Fibroblast of mammary gland (primary cell): ENCODE measurements at regions not wholly inside any gene's neighbourhood (a gene's known extent, or its start where the extent isn't known, plus 50 kb on each side); places are given as distances from the start of the nearest gene placed in this dataset.

ENCODE experiments used
- DNase-seq: peaks from one replicate; pipeline ENCODE4 v3.0.0-alpha.2; 2010; ENCODE audit warnings: low read depth
- H3K4me3 ChIP-seq: 2 replicates; pipeline ENCODE4 v1.5.1; 2011; ENCODE audit warnings: low read depth, mild to moderate bottlenecking, low read length, moderate library complexity; ENCODE audit not compliant: control insufficient read depth
- TF ChIP-seq, protein P1 (sequence below): conservative IDR thresholded peaks from 2 replicates; pipeline ENCODE4 v1.5.1; 2011; ENCODE audit warnings: low read depth, low read length, inconsistent platforms; ENCODE audit not compliant: control insufficient read depth, insufficient read depth

DNA sequence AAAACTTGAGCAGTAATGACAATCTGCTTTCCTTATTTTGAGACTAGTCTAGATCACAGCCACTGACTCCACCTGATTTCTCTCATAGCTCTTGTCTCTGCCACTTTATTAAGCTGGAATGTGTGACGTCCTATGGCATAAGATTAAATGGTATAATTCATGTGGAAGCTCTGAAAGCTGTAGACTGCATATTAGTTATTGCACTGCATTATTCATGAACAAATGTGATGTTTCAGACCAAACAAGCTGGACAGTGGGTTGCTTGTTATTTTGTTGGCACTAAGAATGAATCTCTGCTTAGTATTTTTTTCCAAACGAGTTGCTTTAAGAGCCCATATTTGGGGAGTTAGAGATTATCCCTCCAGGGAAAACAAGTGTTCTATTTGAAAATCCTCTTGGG is 1218.5 kb downstream of the SUCLG1 start:
- H3K4me3 ChIP-seq, result no peak overlapping the region
- no peak for DNase-seq
- TF ChIP-seq, protein P1, sequence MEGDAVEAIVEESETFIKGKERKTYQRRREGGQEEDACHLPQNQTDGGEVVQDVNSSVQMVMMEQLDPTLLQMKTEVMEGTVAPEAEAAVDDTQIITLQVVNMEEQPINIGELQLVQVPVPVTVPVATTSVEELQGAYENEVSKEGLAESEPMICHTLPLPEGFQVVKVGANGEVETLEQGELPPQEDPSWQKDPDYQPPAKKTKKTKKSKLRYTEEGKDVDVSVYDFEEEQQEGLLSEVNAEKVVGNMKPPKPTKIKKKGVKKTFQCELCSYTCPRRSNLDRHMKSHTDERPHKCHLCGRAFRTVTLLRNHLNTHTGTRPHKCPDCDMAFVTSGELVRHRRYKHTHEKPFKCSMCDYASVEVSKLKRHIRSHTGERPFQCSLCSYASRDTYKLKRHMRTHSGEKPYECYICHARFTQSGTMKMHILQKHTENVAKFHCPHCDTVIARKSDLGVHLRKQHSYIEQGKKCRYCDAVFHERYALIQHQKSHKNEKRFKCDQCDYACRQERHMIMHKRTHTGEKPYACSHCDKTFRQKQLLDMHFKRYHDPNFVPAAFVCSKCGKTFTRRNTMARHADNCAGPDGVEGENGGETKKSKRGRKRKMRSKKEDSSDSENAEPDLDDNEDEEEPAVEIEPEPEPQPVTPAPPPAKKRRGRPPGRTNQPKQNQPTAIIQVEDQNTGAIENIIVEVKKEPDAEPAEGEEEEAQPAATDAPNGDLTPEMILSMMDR, result no peak

DNA sequence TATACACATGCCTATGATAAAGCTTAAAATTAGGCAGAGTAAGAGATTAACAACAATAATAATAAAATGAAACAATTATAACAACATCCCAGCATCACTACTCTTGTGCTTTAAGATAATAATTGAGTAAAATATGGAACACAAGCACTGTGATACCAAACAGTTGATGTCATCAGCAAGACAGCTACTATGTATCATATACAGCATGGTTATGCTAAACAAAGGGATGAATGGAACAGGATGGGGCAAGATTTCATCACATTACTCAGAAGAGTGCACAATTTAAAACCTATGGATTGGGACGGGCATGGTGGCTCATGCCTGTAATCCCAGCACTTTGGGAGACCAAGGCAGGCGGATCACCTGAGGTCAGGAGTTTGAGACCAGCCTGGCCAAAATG is 1221.0 kb downstream of the SUCLG1 start:
- no peak overlapping the region for H3K4me3 ChIP-seq
- DNase-seq, result no peak
- TF ChIP-seq, protein P1, result no peak

DNA sequence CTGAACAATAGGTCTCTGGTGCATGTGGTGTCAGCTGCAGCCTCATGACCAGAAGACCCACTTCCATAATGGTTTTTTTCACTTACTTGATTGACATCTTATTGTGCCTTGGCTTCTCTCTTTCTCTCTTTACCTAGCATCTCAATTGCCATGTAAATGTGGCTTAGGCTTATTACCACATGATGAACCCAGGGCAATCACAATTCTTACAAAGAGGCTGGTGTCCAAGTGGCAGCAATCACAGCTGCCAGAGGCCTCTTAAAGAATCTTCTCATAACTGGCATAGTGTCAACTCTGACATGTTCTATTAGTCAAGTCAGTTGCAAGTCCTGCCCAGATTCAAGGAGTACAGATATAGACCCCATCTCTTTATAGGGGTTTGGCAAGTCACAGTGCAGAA is 1224.8 kb downstream of the SUCLG1 start:
- TF ChIP-seq, protein P1, result no peak
- no peak overlapping the region for H3K4me3 ChIP-seq
- no peak for DNase-seq

DNA sequence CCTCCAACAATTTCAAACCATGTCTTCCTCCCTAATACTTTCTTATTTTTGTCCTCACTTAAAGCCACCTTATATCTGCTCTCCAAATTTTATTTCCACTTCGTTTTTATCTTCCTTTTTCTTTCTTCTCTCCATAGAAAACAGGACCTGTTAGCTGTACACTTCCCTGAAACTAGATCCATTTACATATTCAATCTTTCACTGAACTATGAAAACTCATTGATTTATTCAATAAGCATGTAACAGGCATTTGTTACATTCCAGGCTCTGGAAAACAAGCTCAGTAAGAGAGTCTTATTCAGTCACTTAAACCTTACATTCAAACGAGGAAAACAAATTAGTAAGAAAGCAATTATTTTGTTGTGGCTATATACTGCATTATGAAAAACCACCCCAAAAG is 1225.3 kb downstream of the SUCLG1 start:
- TF ChIP-seq, protein P1, result no peak
- no peak for DNase-seq
- no peak overlapping the region for H3K4me3 ChIP-seq

DNA sequence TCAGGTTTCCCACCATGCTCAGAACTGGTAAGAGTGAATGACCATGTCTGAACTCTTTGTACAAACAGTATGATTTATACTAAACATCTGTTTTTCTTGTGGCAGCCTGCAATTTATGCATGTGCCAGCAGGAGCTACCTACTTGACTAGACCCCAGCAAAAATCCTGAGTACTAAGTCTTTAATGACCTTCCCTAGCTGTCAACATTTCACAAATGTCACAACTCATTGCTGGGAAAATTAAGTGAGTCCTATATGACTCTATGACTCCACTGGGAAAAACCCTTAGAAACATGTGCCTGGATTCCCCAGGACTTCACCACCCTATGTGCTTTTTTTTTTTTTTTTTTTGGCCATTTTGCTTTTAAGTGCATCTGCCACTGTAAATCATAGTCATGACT is 1225.8 kb downstream of the SUCLG1 start:
- no peak for DNase-seq
- no peak overlapping the region for H3K4me3 ChIP-seq
- TF ChIP-seq, protein P1, result no peak

DNA sequence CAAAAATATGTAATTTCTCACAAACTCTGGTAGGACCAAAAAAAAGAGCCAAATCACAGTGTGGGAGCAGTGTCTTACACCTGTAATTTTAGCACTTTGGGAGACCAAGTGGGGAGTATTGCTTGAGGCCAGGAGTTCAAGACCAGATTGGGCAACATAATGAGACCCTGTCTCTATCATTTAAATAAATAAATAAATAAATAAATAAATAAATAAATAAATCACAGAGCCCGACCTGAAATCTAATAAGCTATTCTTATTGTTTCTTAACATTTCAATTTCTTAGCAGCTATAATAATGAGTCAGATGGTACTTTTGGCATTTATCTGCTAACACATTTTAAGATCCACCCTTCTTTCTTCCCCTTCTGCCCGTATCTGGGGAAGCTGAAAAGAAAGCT is 1229.6 kb downstream of the SUCLG1 start:
- TF ChIP-seq, protein P1, result no peak
- no peak for DNase-seq
- no peak overlapping the region for H3K4me3 ChIP-seq

DNA sequence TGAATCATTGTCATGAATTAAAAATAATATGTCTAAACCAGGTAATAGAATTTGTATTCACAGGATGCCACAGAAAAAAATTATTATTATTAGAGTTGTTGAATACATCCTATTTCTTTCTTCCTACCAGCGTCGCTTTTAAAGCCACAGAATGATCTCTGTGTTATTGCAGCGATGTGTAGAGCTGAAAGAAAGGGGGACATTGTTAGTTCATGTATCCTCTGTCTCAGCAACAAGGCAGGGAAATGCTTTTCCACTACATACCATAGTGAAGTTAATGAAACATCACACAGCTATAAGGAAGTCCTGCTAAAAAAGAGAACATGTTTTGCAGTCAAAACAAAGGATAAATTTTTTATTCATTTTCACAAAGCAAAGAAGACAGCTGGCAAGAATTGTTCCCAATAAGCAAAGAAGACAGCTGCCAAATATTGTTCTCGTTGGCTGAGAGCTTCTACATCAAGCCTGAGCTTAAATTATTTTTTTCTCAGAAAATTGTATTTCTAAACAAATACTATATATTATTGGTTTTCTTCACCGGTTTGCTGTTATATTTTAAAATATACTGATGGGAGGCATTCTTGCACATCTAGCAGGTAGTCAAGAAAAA is 1234.4 kb downstream of the SUCLG1 start:
- no peak for DNase-seq
- no peak overlapping the region for H3K4me3 ChIP-seq
- TF ChIP-seq, protein P1, result no peak
